NCI-H2227 treated with DMSO at 0.1 percent for 48 hours (cell line): ENCODE measurements at regions not wholly inside any gene's neighbourhood (a gene's known extent, or its start where the extent isn't known, plus 50 kb on each side); places are given as distances from the start of the nearest gene placed in this dataset.
A peak's percentile ranks its signal among the peaks of the same experiment; 100 is the strongest.
"Not testable (repeated sequence)": the region's sequence is repeated elsewhere in the genome, so short reads cannot be mapped to it uniquely, and the experiment has no call there.

Experiments used
- DNase-seq: peaks from one replicate; lab custom pipeline; 2025; lab: John Stamatoyannopoulos, UW

- no peak for DNase-seq
Measured at GRCh38 chr20:11677836-11678235, 239.9 kb upstream of the BTBD3 start.

DNA sequence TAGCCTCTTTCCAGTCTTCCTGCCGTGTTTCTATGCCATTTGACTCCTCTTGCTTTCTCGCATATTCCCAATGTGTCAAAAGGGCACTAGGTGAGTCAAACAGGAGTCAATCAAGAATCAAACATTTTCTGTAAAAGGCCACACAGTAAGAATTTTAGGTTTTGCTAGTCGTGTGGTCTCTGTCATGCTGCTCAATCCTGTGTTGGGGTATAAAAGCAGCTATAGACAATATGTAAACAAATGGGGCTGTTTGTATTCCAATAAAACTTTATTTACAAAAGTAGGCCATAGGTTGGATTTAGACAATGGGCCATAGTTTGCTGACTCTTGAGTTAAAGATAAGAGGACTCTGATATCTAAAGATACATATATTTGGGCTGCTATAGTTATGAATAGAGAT is 235.4 kb upstream of the BTBD3 start:
- no peak for DNase-seq

GRCh38 chr20:11686195-11686594 is 231.5 kb upstream of the BTBD3 start:
- DNase-seq, result peak; percentile 40

DNA sequence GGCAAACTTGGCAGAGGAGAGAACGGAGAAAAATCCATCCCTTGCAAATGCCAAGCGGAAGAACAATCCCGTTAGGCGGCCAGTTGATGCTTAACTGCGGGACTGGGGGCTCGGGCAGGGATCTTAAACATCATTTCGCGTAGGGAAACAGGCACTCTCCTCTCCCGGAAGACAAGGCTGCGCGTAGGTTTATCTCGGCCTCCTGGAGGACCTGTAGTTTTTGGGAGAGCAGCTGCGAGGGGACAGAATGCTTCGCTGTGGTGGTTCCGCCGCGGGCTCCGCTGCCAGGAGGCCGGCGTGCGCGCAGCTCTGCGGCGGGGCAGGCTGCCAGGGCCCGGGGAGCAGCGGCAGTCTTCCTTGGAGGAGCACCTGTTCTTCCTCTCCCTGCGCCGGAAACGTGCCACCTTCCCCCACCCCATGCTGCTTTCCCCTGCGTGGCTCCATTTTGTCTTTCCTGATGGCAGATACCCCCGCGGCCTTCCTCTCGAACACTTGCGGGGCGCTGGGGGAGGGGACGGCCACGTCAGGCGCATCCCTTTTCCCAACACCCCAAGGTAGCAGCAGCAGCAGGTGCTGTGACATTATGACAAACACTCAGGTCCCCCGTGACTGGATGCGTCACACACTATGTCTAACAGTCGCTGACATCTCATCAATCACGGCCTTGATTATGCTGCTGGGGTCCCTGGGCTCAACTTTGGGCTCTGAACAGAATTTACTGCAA is 230.7 kb upstream of the BTBD3 start:
- DNase-seq, result peak; percentile 70

- DNase-seq, result peak; percentile 68
Measured at GRCh38 chr20:11687546-11688292, 230.0 kb upstream of the BTBD3 start.

DNA sequence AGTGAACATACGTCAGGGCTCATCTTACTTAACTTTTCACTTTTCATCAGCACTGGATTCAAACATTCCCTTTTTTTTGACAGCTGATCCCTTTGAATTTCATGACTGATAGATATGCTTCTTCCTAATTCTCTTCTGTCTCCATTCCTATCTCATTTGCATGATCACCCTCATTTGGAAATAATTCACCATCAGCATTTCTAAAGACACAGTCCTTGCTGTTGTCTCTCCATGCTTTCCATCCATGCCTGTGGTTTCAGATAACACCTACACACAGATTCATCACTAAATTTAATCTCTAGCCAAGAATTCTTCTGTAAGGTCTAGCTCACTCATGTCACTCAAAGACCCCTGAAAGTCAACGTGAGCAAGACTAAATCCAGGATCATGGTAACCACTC is 228.4 kb upstream of the BTBD3 start:
- DNase-seq, result no peak

- no peak for DNase-seq
Measured at GRCh38 chr20:11691766-11692165, 225.9 kb upstream of the BTBD3 start.

- DNase-seq, result no peak
Measured at GRCh38 chr20:11692567-11692966, 225.1 kb upstream of the BTBD3 start.

DNA sequence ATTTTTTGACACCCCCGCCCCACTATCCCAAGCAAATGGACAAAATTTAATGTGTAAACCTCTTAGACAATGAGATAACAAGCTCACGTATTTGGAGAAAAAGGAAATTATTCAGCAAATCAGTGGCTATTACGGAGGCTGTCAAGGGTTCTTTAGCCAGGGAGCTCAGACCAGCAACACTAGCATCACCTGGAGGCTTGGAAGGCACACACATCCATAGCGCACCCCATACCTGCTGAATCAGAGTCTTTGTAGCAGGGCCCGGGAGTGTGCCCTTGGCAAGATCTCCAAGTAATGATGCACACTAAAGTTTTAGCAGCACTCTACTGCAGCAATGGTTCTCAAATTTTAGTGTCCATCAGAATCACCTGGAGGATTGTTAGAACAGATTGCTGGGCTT is 223.2 kb upstream of the BTBD3 start:
- no peak for DNase-seq

GRCh38 chr20:11697055-11697454 is 220.6 kb upstream of the BTBD3 start:
- DNase-seq, result no peak

DNA sequence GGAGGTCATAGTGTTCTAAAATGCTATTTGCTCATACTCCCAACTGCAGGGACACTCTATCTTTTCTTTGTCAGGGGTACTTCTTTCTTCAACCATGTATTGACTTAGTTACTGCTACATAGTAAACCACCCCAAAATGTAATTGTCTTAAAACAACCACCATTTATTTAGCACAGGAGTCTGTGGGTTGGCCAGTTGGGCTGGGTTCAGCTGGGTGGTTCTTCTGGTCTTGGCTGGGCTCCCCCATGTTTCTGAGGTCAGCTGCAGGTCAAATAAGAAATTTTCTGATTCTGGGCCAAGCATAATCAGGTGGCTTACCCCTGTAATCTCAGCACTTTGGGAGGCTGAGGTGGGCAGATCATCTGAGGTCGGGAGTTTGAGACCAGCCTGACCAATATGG is 220.0 kb upstream of the BTBD3 start:
- no peak for DNase-seq

GRCh38 chr20:11698124-11698523 is 219.6 kb upstream of the BTBD3 start:
- no peak for DNase-seq

GRCh38 chr20:11700831-11701230 is 216.9 kb upstream of the BTBD3 start:
- DNase-seq, result no peak

GRCh38 chr20:11702721-11703518 is 214.8 kb upstream of the BTBD3 start:
- DNase-seq, result peak; percentile 49

- no peak for DNase-seq
Measured at GRCh38 chr20:11705512-11705911, 212.2 kb upstream of the BTBD3 start.

DNA sequence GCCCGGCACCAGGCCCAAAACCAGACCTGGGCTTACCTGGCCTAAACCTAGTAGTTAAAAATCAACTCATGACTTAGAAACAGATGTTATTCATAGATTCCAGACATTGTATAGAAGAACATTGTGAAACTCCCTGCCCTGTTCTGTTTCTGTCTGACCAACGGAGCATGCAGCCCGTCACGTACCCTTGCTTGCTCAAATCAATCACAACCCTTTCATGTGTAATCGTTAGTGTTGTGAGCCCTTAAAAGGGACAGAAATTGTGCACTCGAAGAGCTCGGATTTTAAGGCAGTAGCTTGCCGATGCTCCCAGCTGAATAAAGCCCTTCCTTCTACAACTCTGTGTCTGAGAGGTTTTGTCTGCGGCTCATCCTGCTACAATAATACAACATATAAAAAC is 209.5 kb upstream of the BTBD3 start:
- DNase-seq, result not testable (repeated sequence)

DNA sequence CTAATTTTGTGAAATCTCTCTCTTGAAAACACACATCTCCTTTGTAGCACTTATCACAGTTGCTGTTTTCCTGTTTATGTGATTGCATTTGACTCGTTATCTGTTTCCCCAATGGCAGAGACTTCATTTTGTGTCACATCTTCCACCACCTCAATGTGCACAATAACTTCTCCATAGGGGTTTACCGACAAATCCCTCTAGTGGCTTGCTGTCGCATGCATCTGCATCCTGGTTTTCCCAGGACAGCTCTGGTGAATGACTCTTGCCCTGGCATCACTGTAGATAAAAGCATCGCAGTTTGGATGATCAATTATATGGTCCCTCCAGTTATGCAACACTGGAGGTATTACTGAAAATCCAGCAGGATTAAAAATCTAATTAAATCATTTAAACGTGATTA is 206.5 kb upstream of the BTBD3 start:
- DNase-seq, result no peak

DNA sequence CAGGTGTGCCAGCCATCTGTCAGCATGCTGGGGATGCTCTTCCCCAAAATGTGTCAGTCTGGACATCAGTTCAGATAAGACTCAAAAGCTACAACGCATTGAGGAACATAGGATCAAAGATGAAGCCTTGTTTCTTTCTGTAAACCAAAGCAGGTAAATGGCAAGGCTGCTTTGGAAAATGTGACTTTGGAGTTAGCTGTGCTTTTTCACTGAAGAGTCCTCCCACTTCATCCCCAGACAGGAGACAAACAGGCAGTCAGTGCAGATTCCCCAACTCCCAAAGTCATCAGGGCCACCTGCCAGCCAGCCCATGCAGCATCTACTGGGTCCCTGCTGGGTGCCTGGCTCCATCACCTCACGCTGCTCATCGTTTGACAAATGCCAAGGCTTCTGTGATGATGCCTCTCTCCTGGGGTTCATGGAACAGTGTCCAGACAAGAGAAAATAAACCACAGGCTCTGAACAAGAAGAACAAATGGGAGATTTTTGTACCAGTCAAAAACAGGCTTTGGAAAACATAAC is 205.0 kb upstream of the BTBD3 start:
- DNase-seq, result peak; percentile 9

- peak; percentile 95 for DNase-seq
Measured at GRCh38 chr20:11714886-11715285, 202.8 kb upstream of the BTBD3 start.

GRCh38 chr20:11716239-11716944 is 201.3 kb upstream of the BTBD3 start:
- DNase-seq, result peak; percentile 45

DNA sequence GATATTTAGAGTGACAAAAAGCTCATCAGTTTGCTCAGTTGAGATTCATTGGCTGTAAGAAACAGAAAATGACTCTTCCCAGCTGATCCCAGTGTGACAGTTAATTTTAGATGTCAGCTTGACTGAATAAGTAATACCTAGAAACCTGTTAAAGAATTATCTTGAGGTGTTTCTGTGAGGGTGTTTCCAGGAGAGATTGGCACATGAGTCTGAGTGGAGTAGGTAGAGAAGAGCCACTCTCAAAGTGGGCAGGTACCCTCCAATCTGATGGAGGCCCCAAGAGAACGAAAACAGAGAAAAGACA is 200.8 kb upstream of the BTBD3 start:
- DNase-seq, result no peak

DNA sequence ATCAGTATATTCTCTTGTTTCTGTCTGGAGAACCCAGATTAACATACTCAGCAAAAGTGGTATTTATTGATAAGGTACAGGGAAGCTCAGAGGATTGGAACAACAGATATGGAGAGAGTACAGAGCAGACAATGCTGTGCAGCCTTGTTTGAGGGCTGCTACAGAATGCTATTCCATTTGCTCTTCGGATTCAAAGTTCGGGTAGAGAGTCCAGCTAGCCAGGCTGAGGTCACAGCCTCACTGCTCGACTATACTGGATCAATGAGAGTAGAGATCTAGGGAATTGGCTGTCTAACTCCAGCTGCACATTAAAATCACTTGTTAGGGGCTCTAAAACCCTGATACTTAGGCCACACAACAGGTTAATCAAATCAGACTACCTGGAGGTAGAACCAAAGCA is 200.1 kb upstream of the BTBD3 start:
- no peak for DNase-seq
